GM18505 (cell line): ENCODE measurements at regions not wholly inside any gene's neighbourhood (a gene's known extent, or its start where the extent isn't known, plus 50 kb on each side); places are given as distances from the start of the nearest gene placed in this dataset.

ENCODE experiments used
- ATAC-seq: cut with Tn5 transposase; IDR thresholded peaks from one replicate; pipeline ENCODE4 v1.9.1; 2021; ENCODE audit not compliant: unreplicated experiment
- POLR2A ChIP-seq: IDR thresholded peaks from 4 replicates; pipeline ENCODE4 v1.6.1; 2011; ENCODE audit warnings: borderline replicate concordance; ENCODE audit not compliant: insufficient read depth, insufficient read length; ENCODE audit errors: extremely low read depth

DNA sequence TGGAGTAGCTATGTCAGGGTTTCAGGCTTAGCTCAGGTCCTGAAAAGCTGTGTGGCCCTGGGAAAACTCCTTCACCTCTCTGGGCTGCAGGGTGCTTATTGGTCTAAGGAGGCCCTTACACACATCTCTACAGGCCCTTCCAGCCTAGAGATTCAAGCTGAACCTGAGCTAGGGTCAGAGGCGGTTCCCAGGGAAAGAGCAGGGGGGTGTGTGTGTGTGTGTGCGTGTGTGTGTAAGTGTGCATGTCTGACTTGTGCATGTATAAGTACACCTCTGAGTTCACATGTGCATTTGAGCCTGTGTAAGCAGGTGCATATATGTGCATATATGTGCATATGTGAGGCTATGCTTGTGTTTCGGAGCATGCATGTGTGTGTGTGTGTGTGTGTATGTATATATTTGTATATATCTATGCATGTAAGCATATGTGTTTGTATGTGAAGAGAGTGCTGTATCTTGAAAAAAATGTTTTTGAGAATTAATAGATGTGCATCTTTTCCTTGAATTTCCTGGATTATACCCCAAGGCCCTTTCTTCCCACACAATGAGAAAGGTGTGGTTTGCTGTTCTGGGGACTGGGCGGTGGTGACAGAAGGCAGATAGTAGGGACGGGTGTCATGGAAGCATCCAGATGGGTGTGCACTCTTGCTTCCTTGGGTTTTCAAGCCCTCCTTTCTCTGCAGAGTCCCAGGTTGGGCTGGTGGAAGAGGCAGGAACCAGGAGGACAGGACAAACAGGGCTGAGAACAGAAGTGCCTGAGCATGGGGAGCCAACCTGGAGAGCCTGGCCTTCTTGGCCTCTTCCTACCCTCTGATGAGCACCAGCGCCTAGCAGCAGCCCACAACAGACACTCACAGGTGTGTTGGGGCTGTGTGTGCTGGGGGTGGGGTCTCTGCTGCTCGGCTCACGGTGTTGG, 150.3 kb upstream of the TSHZ3 start:
- ATAC-seq = no peak
- no peak for TF ChIP-seq POLR2A

DNA sequence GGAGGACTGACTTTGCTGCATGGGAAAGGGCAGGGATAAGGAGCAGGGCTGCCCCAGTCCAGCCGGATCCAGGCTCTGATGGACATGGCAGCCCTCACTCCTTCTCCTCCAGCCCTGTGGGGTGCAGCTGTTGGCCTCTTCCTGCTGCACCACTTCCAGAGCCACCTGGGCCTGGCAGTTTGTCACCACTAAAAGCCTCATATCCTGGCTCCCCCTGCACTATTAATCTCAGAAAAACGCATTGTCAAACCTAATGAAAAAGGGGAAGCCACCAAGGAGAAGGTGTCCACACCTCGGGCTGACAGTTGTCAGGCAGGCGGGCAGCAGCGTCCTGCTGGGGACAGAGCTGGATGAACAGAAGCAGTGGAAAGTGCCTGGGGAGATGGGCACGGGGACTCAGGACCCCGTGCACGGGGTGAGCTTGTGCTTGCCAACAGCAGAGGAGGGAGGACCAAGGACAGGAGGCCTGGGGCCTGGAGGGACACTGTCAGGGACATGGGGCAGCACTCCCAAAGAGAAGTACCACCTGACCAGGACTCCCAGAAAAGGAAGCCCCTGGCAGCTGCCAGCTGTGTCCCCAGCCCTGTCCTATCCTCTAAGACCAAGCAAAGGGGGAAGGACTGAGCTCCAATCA, 151.1 kb upstream of the TSHZ3 start:
- no peak for TF ChIP-seq POLR2A
- ATAC-seq = no peak

DNA sequence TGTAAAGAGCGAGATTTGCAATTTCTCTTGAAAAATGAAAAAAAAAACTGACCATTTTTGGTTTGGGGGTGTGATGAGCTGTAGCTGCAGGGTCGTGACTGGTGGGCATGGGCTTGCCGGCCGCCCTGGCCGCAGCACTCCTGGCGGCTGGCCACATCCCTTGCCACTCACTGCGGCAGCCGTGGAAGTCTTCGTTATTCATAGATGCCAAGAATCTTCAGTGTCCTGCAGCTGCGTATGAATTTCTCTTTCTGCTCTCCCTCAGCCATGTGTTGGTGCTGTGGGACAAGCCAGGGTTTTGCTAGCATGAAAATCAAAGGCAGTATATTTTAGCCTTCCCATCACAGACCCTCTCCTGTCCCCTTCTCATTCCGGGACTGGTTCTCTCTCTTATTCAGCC, 151.7 kb upstream of the TSHZ3 start:
- ATAC-seq = no peak
- no peak for TF ChIP-seq POLR2A

DNA sequence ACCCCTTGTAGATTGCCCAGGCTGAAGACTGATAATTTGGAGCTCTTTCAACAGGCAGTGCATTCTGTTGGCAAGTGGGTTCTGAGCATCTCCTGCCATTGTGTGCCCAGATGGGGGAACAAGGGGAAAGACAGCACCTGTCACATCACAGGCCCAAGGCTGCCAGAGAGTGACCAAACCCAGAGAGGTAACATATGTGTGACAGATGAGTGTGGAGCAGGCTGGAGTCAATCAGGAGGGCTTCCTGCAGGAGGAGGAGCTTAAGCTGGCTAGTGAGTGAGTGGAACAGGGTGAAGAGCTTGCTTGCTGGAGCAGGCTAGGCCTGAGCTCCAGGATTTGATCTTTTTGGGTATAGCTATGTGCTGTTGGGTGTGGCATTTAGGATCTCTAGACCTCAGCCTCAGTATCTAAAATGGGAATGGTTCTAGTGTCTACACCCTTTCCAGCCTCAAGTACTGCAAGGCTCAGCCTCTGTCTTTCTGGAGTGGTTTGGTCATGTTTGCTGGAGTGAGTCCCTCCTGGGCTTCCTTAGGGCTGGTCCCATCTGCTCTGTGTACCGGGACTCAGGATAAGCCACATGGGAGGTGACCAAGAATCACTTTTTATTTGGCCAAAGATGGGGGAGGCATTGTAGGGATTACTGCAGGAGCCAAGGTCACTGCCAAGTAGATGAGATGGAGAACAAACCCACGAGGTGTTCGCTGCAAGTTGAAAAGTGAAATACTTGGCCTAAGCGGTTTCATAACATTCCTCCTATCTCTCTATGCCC, 152.4 kb upstream of the TSHZ3 start:
- no peak for ATAC-seq
- TF ChIP-seq POLR2A = no peak

DNA sequence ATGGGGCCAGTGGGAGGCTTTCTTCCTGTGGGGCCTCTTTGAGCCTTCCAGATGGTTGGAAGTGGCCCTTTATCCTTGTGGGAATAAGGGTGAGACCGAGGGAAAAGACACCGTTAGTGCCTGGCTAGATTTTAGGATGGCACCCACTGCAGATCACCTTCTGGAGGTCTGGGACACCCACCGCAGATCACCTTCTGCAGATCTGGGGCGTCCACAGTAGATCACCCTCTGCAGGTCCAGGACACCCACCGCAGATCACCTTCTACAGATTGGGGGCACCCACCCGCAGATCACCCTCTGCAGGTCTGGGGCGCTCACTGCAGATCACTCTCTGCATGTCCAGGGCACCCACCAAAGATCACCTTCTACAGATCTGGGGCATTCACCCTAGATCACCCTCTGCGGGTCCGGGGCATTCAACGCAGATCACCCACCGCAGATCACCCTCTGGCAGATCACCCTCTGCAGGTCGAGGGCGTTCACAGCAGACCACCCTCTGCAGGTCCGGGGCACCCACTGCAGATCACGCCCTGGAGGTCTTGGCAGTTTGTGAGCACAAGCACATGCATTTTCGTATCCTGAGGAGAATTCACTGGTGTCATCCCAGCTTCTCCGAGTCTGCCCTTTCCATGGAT, 153.4 kb upstream of the TSHZ3 start:
- no peak for TF ChIP-seq POLR2A
- ATAC-seq = no peak

DNA sequence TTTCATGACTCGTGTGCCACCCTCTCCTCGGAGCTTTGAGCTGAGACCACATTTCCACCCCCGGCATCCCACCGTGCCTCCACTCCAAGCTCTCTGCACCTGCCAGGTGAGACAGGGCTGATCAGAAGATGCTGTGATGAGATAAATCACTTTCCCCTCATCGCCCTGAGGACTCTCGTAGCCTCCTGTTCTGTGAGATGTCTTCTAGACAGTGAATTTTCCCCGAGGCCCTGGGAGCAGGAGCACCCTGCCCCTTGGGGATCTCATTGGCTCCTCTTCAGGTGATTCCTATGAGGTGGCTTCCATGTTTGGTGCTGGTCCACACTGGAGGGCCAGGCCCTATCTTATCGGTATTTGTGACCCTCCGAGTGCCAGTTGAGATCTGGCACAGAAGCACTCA, 154.0 kb upstream of the TSHZ3 start:
- ATAC-seq = no peak
- TF ChIP-seq POLR2A = no peak

DNA sequence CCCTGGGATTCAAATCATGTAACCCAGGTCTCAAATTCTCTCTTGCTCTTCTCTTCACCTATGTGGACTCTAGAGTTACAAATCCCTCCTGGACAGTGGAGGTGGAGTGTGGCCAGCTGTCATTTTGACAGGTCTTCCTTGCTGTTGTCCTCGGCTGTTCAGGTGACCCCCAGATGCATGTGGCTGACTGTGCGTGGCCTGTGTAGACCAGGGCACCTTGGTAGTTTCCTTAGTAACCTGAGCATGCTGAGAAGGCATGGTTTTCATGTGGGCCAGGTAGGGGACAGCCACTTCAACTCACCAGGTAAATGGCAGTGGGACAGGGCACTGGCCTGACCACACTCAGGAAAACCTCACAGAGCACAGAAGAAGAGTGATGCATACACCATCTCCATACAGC, 155.0 kb upstream of the TSHZ3 start:
- TF ChIP-seq POLR2A = no peak
- ATAC-seq = no peak

DNA sequence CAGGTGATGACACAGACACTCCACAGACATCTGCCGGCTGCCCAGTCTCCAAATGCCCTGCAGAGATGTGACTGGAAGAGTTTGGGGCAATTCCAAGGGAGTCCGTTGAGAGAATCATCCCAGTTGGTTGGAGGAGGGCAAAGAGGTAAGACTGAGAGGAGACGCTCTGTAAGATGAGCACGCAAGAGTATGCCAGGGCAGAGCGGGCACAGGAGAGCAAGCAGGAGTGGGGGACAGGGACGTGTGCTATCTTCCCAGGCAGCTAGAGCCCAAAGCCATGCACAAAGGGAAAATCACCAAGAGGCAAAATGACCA, 156.3 kb upstream of the TSHZ3 start:
- TF ChIP-seq POLR2A = no peak
- no peak for ATAC-seq

DNA sequence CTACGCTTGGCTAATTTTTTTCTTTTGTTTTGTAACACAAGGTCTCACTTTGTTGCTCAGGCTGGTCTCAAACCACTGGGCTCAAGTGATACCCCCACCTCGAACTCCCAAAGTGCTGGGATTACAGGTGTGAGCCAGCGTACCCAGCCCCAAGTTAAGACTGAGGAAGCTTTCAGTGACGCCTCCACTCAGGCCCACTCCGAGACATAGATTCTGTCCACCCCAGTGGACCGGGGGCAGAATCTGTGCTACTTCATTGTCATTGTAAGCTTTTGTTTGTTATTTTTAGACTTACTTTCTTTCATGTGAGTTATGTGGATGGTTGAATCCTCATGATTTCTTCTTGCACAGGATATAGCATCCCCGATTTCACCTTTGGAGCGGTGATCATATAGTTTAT, 156.9 kb upstream of the TSHZ3 start:
- TF ChIP-seq POLR2A = no peak
- ATAC-seq = no peak

DNA sequence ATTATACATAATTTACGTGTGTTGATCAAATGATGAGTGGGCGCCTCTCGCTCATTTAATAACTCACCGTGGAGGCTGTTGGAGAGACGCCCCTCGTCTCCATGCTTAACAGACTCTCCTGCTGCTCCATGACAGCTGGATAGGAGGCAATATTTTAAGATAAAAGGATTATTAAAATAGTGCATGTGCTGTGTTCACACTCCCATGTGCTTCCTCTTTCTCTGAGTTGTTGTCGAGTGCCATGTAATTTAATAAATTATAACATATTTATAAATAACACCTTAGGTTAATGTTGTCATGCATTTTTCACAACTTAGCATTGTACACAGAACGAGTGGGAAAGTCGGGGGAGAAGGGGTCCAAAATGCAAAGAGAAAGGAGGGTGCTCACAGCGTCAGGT, 161.4 kb upstream of the TSHZ3 start:
- TF ChIP-seq POLR2A = no peak
- no peak for ATAC-seq

DNA sequence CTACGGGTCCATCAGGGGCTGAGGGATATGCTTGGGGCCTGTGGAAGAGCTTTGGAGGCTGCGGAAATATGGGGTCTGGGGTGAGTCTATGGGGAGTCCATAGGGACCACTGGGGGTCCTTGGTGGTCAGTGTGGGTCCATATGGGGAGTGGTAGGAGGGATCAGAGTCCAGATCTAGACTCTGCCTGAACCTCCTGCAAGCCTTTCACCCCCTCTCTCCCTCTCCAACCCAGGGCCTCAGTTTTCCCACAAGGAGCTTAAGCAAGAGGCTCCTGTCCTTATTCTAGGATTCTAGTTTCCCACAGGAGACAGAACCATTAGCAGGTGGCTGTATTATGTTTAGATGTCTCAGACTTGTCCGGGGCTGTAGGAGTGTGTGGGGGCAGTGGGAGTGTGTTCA, 161.9 kb upstream of the TSHZ3 start:
- TF ChIP-seq POLR2A = no peak
- no peak for ATAC-seq

DNA sequence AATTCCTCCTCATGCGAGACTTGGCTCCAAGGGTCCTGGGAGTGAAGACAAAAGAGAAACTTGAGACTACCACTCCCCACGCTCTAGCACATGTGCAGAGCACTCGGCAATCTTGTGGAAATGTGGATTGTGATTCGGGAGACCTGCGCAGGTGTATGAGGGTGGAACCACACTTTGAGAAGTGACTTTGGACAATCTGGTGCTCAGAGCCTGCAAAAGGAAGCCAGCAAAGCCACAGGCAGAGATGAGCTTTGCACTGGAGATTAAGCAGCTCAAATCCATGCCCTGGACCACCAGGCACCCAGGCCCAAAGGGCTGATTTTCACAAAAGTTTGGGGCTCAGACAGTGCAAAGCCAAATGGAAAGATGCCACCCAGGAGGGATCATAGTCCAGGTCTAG, 162.5 kb upstream of the TSHZ3 start:
- no peak for TF ChIP-seq POLR2A
- ATAC-seq = no peak
